ENCODE measurements at regions not wholly inside any gene's neighbourhood (a gene's known extent, or its start where the extent isn't known, plus 50 kb on each side); places are given as distances from the start of the nearest gene placed in this dataset.

- TF ChIP-seq EZH2 (IDR thresholded peaks at IDR 0.05) (no peak), CTCF (IDR thresholded peaks at IDR 0.05) (no peak)
Observed at GRCh38 chr2:8189316-8189715, 492.5 kb upstream of the ID2 start.
